Ovary (tissue), 7 donors: ENCODE measurements at regions not wholly inside any gene's neighbourhood (a gene's known extent, or its start where the extent isn't known, plus 50 kb on each side); places are given as distances from the start of the nearest gene placed in this dataset.

Source experiments
- DNase-seq, 5 donors: peaks; one replicate each; pipeline ENCODE4 v3.0.0-alpha.2; 2019 to 2020
- H3K27ac ChIP-seq, 2 donors: fragments of 200-600 bp; one replicate each; pipeline versions ENCODE4 v1.5.1 to v1.8.0; 2019 to 2022
- H3K27me3 ChIP-seq: fragments of 200-600 bp; one replicate; pipeline ENCODE4 v1.8.0; 2022
- H3K36me3 ChIP-seq: fragments of 200-600 bp; sonication (generic); one replicate; pipeline ENCODE4 v1.5.1; 2019
- H3K4me1 ChIP-seq: one replicate; pipeline ENCODE4 v1.8.1; 2013; ENCODE audit warnings: mild to moderate bottlenecking, moderate library complexity; ENCODE audit not compliant: insufficient read depth
- H3K4me3 ChIP-seq: fragments of 200-600 bp; sonication (generic); one replicate; pipeline ENCODE4 v1.5.1; 2017
- H3K9me3 ChIP-seq, 2 donors: fragments of 200-600 bp in 1 of 2; sonication (generic) in 1 of 2; one replicate each; pipeline versions ENCODE4 v1.5.1 to v1.8.1; 2013 to 2019; ENCODE audit warnings: mild to moderate bottlenecking in 1 of 2, moderate library complexity in 1 of 2
- EP300 ChIP-seq: sonication (generic); formaldehyde crosslinking; IDR thresholded peaks from one replicate; pipeline ENCODE4 v1.6.1; 2017; ENCODE audit warnings: antibody characterized with exemption
- POLR2A ChIP-seq: fragments of 450-650 bp; IDR thresholded peaks from one replicate; pipeline ENCODE4 v1.6.1; 2017; ENCODE audit warnings: antibody characterized with exemption, mild to moderate bottlenecking, moderate library complexity
- WGBS, 3 donors: extraction: QIAGEN DNeasy Blood & Tissue Kit in 1 of 3; methylation state at CpG; one replicate each; pipeline versions ENCODE4 v1.1.5 to v1.1.7; 2013 to 2017; 5-methylcytosine and 5-hydroxymethylcytosine counted together
- intact Hi-C, 4 donors: fragments of 100-400 bp; cut with DNase I; formaldehyde crosslinking; loops; one replicate each; pipeline versions ENCODE4 v1.11.0 to v1.15.1; 2022 to 2023
- TF ChIP-seq, protein P1 (sequence below), 3 donors: fragments of 450-650 bp in 2 of 3; fragments of 200-600 bp in 1 of 3; IDR thresholded peaks; one replicate each; pipeline versions ENCODE4 v1.5.1 to v1.8.0; 2016 to 2022; ENCODE audit warnings: antibody characterized with exemption in 3 of 3, mild to moderate bottlenecking in 1 of 3
- donor health status: DM: no; HTN: no; CAD: no; lungs with moderate emphysema.
- donor health status: DM: no; HTN: no; CAD: no.
- donor health status: Bipolar disorder and iron deficiency.
- donor health status: DM: no; HTN: no; CAD: no.
- donor health status: DM: yes; HTN: yes; CAD: no.

DNA sequence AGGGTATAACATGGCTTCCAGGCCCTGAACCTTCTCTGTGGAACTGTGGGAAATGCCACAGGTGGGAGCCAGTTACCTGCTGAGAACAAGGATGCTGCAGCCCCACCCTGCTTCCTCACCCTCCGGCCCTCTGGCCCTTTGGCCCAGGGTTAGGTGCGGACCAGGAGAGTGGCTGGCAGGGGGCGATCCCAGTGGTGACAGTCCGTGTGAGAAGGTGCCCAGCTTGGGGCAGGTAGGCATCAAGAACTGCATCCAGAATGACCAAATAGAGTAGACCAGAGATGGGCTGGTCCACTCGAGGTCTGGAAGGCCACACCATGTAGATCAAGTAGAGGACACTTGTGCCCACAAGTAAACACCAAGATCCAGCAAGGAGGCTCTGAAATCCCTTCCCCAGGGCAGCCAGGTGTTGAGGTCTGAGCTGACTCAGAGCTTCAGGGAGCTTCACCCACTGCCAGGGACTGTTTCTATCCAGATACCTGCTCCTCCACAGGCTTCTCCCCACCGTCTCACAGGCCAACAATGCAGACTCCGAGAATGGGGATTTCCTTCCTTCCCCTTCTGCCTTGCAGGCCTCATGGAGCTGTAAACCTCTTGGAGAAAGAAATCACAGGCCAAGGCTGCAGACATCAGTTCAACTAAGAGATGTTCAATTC is 61.4 kb upstream of the ZSWIM6 start:
- 81 to 84% (median 83%) methylated on average over 6 to 7 of the region's 7 CpGs for WGBS, 3 donors
- Histone ChIP-seq H3K27ac (no peak overlapping the region), H3K9me3 (no peaks in the 10 kb centered on the region), H3K4me3 (no peak overlapping the region), H3K36me3 (no peaks in the 10 kb centered on the region), H3K4me1 (peaks cover 4% of the 10 kb centered on the region), H3K27me3 (no peaks in the 10 kb centered on the region)
- TF ChIP-seq POLR2A, result no peak
- no peak for TF ChIP-seq EP300
- TF ChIP-seq, protein P1, sequence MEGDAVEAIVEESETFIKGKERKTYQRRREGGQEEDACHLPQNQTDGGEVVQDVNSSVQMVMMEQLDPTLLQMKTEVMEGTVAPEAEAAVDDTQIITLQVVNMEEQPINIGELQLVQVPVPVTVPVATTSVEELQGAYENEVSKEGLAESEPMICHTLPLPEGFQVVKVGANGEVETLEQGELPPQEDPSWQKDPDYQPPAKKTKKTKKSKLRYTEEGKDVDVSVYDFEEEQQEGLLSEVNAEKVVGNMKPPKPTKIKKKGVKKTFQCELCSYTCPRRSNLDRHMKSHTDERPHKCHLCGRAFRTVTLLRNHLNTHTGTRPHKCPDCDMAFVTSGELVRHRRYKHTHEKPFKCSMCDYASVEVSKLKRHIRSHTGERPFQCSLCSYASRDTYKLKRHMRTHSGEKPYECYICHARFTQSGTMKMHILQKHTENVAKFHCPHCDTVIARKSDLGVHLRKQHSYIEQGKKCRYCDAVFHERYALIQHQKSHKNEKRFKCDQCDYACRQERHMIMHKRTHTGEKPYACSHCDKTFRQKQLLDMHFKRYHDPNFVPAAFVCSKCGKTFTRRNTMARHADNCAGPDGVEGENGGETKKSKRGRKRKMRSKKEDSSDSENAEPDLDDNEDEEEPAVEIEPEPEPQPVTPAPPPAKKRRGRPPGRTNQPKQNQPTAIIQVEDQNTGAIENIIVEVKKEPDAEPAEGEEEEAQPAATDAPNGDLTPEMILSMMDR (IDR thresholded peaks at IDR 0.05), result no peak
- intact Hi-C loops, result no loop called here
- no peak for DNase-seq

GRCh38 chr5:61272688-61273087 is 59.4 kb upstream of the ZSWIM6 start:
- no peak for DNase-seq
- intact Hi-C loops, result no loop called here
- WGBS, 3 donors, result 97% methylated on average over 2 of the region's 2 CpGs
- Histone ChIP-seq H3K4me1 (peaks cover 9% of the 10 kb centered on the region), H3K27me3 (no peaks in the 10 kb centered on the region), H3K9me3 (no peaks in the 10 kb centered on the region), H3K4me3 (no peak overlapping the region), H3K36me3 (no peaks in the 10 kb centered on the region), H3K27ac (no peak overlapping the region)
- TF ChIP-seq, protein P1 (IDR thresholded peaks at IDR 0.05), result no peak
- no peak for TF ChIP-seq EP300
- no peak for TF ChIP-seq POLR2A

DNA sequence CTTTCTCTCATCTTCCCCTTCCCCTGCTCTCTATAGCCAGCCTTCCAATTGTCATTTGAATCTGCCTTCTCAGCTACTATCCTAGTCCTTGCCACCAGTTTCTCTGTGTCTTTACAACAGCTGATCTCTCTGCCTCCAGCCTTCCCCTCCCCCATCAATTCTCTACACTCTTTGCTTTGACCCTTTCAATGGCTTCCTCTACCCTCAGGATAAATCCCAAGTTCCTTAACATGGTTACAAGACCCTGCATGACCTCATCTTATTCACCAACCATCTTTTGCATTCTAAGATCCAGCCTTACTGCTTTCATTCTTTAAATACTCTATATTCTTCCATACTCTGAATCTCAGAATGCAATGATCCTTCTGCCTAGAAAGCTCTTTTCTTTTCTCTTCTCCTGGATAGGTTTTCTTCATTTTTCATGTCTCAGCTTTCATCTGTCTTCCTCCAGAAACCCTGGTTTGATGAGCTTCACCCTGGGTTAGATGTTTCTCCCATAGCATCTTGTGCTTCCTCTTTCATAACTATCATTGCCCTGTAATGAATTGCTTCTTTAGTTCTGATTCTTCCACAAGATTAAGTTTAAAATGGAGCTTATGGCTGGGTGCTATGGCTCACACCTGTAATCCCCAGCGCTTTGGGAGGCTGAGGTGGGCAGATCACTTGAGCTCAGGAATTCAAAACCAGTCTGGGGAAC is 58.6 kb upstream of the ZSWIM6 start:
- Histone ChIP-seq H3K27ac (no peak overlapping the region), H3K4me3 (no peak overlapping the region), H3K4me1 (peaks cover 9% of the 10 kb centered on the region), H3K36me3 (no peaks in the 10 kb centered on the region), H3K9me3 (no peaks in the 10 kb centered on the region), H3K27me3 (no peaks in the 10 kb centered on the region)
- DNase-seq, result no peak
- no peak for TF ChIP-seq POLR2A
- TF ChIP-seq, protein P1 (IDR thresholded peaks at IDR 0.05), result no peak
- no peak for TF ChIP-seq EP300
- WGBS, 3 donors, result 95 to 100% (median 97%) methylated on average over 1 of the region's 1 CpG
- intact Hi-C loops, result no loop called here

- H3K4me3 ChIP-seq, result no peak overlapping the region
- no peaks in the 10 kb centered on the region for H3K27me3 ChIP-seq
- TF ChIP-seq POLR2A (no peak), EP300 (no peak)
- TF ChIP-seq, protein P1 (IDR thresholded peaks at IDR 0.05), result no peak
- peaks cover 9% of the 10 kb centered on the region for H3K4me1 ChIP-seq
- DNase-seq, result no peak
- H3K27ac ChIP-seq, result no peak overlapping the region
- H3K9me3 ChIP-seq, result no peaks in the 10 kb centered on the region
- H3K36me3 ChIP-seq, result no peaks in the 10 kb centered on the region
- intact Hi-C loops, result no loop called here
These were observed 57.5 kb upstream of the ZSWIM6 start for GRCh38 chr5:61274511-61274911.
